ENCODE measurements at regions not wholly inside any gene's neighbourhood (a gene's known extent, or its start where the extent isn't known, plus 50 kb on each side); places are given as distances from the start of the nearest gene placed in this dataset.

GRCh38 chr1:234710381-234710780 lies 100.4 kb upstream of the IRF2BP2 start:
- peaks cover 0 to 7% (median 0%) of the 10 kb centered on the region in 3 donors for H3K36me3 Mint-ChIP-seq
- DNase-seq: no peak
- H3K4me3 Mint-ChIP-seq: no peak overlapping the region
- H3K4me1 Mint-ChIP-seq: peaks cover 22 to 24% of the 10 kb centered on the region in 2 donors
- peaks cover 0 to 2% (median 0%) of the 10 kb centered on the region in 3 donors for H3K27me3 Mint-ChIP-seq (ENCODE audit: low read depth in 3 of 3)
- H3K27ac Mint-ChIP-seq: no peak overlapping the region
- no peaks in the 10 kb centered on the region for H3K9me3 Mint-ChIP-seq

- Mint-ChIP-seq H3K27ac (no peak overlapping the region), H3K36me3 (peaks cover 0 to 7% (median 0%) of the 10 kb centered on the region in 3 donors)
Observed at GRCh38 chr1:234709473-234710228, 99.7 kb upstream of the IRF2BP2 start.

DNA sequence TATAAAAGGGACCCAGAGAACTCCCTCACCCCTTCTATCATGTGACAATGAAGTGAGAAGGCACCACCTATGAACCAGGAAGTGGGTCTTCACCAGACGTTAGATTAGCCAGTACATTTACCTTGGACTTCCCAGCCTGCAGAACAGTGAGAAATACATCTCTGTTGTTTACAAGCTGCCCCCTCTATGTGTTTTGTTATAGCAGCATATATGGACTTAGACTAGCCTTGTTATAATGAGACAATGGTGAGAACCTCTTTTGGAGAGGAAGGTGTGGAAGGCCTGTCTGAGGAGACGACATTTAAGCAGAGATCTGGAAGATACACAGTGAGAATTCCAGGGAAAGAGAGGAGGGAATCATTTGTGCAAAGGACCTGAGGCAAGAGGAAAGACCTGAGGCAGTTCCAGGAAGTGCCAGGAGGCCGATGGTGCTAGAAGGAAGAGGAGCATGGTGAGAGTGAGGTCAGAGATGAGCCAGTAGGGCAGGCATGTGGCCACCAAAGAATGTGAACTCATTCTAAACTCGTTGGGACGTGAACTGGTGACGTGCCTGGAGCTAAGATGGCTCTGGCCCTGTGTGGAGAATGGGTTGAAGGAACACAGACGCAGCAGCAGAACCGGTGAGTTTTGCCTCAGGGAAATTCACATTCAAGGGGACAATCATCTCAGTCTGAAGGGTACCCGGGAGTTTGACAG lies 98.9 kb upstream of the IRF2BP2 start:
- Mint-ChIP-seq H3K36me3 (peaks cover 0 to 7% (median 0%) of the 10 kb centered on the region in 3 donors), H3K27me3 (ENCODE audit: low read depth in 3 of 3) (peaks cover 0 to 2% (median 0%) of the 10 kb centered on the region in 3 donors), H3K4me1 (peaks cover 26 to 27% of the 10 kb centered on the region in 2 donors), H3K4me3 (no peak overlapping the region), H3K9me3 (no peaks in the 10 kb centered on the region), H3K27ac (peak overlapping the region in 3 of 6 donors; percentile 4 to 12 (median 8))
- DNase-seq: no peak

More at GRCh38 chr1:234709473-234710228, 99.7 kb upstream of the IRF2BP2 start:
- Mint-ChIP-seq H3K9me3 (no peaks in the 10 kb centered on the region), H3K4me1 (peaks cover 26 to 27% of the 10 kb centered on the region in 2 donors), H3K4me3 (no peak overlapping the region), H3K27me3 (ENCODE audit: low read depth in 3 of 3) (peaks cover 0 to 2% (median 0%) of the 10 kb centered on the region in 3 donors)
- DNase-seq: no peak

DNA sequence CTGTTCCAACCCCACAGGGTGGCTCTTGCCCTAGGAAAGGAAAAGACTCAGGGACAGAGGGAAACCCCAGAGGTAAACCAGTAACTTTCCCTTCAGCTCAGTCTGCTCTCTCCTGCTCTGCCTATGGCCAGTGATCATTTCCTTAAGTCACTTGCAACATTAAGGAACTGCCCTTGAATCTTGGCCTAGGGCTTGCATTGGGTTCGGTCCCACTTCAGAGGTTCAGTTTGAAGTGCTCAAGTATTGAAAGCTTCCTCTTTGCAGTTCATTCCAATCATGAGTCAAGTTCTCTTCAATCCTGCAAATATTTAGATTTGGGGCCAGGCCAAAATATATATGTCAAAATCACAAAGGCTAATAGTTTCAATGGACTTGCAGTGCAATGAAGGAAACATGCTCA lies 97.7 kb upstream of the IRF2BP2 start:
- peaks cover 0 to 7% (median 0%) of the 10 kb centered on the region in 3 donors for H3K36me3 Mint-ChIP-seq
- peaks cover 0 to 2% (median 0%) of the 10 kb centered on the region in 3 donors for H3K27me3 Mint-ChIP-seq (ENCODE audit: low read depth in 3 of 3)
- peaks cover 26 to 27% of the 10 kb centered on the region in 2 donors for H3K4me1 Mint-ChIP-seq
- DNase-seq: no peak
- no peaks in the 10 kb centered on the region for H3K9me3 Mint-ChIP-seq
- H3K27ac Mint-ChIP-seq: no peak overlapping the region
- H3K4me3 Mint-ChIP-seq: no peak overlapping the region

DNA sequence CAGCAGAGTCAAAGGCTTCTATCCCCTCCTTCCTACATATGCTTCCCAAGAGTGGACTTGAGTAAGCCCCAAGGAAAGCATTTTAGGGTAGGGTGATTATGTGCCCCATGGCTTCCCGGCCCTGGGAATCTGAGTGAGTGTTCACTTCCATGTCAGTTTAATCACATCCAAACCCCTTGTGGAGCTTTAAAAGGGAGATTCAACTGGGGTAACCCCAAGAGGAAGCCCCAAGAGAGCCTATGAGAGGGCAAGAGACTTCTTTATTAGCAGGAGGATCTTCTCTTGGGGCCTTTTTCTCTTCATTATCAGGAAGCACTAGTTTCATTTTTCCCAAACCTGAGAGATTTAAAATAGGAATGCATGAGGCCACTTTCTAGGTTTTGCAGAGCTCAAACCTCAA lies 97.0 kb upstream of the IRF2BP2 start:
- Mint-ChIP-seq H3K27ac (no peak overlapping the region), H3K27me3 (ENCODE audit: low read depth in 3 of 3) (peaks cover 0 to 2% (median 0%) of the 10 kb centered on the region in 3 donors), H3K9me3 (no peaks in the 10 kb centered on the region), H3K4me3 (no peak overlapping the region), H3K36me3 (peaks cover 0 to 10% (median 0%) of the 10 kb centered on the region in 3 donors), H3K4me1 (peaks cover 26 to 27% of the 10 kb centered on the region in 2 donors)
- DNase-seq: no peak

GRCh38 chr1:234706199-234706598 lies 96.2 kb upstream of the IRF2BP2 start:
- Mint-ChIP-seq H3K27me3 (ENCODE audit: low read depth in 3 of 3) (peaks cover 0 to 2% (median 0%) of the 10 kb centered on the region in 3 donors), H3K27ac (peak overlapping the region in 1 of 6 donors; percentile 65), H3K36me3 (peaks cover 0 to 10% (median 0%) of the 10 kb centered on the region in 3 donors)

GRCh38 chr1:234705615-234706014 lies 95.6 kb upstream of the IRF2BP2 start:
- Mint-ChIP-seq H3K4me3 (no peak overlapping the region), H3K4me1 (peaks cover 26 to 27% of the 10 kb centered on the region in 2 donors), H3K36me3 (peaks cover 0 to 10% (median 0%) of the 10 kb centered on the region in 3 donors), H3K27ac (peak overlapping the region in 3 of 6 donors; percentile 18 to 77 (median 65)), H3K9me3 (no peaks in the 10 kb centered on the region), H3K27me3 (ENCODE audit: low read depth in 3 of 3) (peaks cover 0 to 2% (median 0%) of the 10 kb centered on the region in 3 donors)
- no peak for DNase-seq

More at GRCh38 chr1:234706199-234706598, 96.2 kb upstream of the IRF2BP2 start:
- Mint-ChIP-seq H3K4me1 (peaks cover 26 to 27% of the 10 kb centered on the region in 2 donors), H3K9me3 (no peaks in the 10 kb centered on the region), H3K4me3 (no peak overlapping the region)
- DNase-seq: no peak

- Mint-ChIP-seq H3K4me1 (peaks cover 26 to 27% of the 10 kb centered on the region in 2 donors), H3K27ac (no peak overlapping the region), H3K9me3 (no peaks in the 10 kb centered on the region), H3K36me3 (peaks cover 0 to 10% (median 0%) of the 10 kb centered on the region in 3 donors), H3K4me3 (no peak overlapping the region), H3K27me3 (ENCODE audit: low read depth in 3 of 3) (peaks cover 0 to 3% (median 0%) of the 10 kb centered on the region in 3 donors)
- DNase-seq: no peak
Observed at GRCh38 chr1:234704106-234704887, 94.3 kb upstream of the IRF2BP2 start.

DNA sequence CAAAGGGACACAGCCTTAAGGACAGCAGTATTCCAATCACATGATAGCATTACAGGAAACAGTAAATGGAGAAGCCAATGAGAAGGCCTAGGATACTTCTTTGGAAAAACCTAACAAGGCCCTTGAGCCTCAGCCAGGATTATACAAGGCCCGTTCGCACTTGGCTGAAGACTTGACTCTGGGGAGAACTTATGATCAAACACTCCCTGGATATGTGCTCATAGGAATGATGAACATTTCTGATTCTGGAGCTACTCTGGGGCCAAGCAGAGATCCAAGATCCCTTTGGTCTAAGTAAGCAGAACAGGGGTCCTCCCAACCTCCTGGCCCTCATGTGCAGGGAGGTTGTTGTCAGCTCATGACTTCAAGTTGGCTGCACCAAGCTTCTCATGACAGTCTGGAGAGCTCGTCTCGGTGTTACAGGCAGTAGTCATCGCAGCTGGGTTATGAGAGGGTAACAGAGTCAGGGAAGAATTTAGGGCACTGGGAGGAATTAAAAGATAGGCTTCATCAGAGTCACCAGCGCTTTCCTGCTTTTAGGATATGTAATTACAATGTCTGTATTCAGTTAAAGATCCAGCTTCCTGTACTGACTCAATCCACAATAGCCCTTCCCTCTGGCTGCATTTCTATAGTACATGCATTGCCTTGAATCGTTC lies 92.5 kb upstream of the IRF2BP2 start:
- Mint-ChIP-seq H3K36me3 (peaks cover 0 to 3% (median 0%) of the 10 kb centered on the region in 3 donors), H3K4me3 (no peak overlapping the region), H3K27me3 (ENCODE audit: low read depth in 3 of 3) (peaks cover 0 to 5% (median 2%) of the 10 kb centered on the region in 3 donors), H3K9me3 (no peaks in the 10 kb centered on the region), H3K4me1 (peaks cover 12 to 13% of the 10 kb centered on the region in 2 donors), H3K27ac (no peak overlapping the region)
- DNase-seq: no peak

- H3K4me3 Mint-ChIP-seq: no peak overlapping the region
- no peak overlapping the region for H3K27ac Mint-ChIP-seq
- peaks cover 0 to 3% (median 0%) of the 10 kb centered on the region in 3 donors for H3K36me3 Mint-ChIP-seq
- no peaks in the 10 kb centered on the region for H3K9me3 Mint-ChIP-seq
- H3K27me3 Mint-ChIP-seq (ENCODE audit: low read depth in 3 of 3): peaks cover 0 to 5% (median 2%) of the 10 kb centered on the region in 3 donors
- peaks cover 12 to 13% of the 10 kb centered on the region in 2 donors for H3K4me1 Mint-ChIP-seq
- DNase-seq: no peak
Observed at GRCh38 chr1:234701737-234702341, 91.9 kb upstream of the IRF2BP2 start.

GRCh38 chr1:234699795-234700665 lies 90.1 kb upstream of the IRF2BP2 start:
- peaks cover 0 to 5% (median 2%) of the 10 kb centered on the region in 3 donors for H3K27me3 Mint-ChIP-seq (ENCODE audit: low read depth in 3 of 3)
- no peak overlapping the region for H3K4me3 Mint-ChIP-seq
- no peaks in the 10 kb centered on the region for H3K4me1 Mint-ChIP-seq
- no peaks in the 10 kb centered on the region for H3K9me3 Mint-ChIP-seq
- peaks cover 0 to 3% (median 0%) of the 10 kb centered on the region in 3 donors for H3K36me3 Mint-ChIP-seq
- H3K27ac Mint-ChIP-seq: no peak overlapping the region
- no peak for DNase-seq

DNA sequence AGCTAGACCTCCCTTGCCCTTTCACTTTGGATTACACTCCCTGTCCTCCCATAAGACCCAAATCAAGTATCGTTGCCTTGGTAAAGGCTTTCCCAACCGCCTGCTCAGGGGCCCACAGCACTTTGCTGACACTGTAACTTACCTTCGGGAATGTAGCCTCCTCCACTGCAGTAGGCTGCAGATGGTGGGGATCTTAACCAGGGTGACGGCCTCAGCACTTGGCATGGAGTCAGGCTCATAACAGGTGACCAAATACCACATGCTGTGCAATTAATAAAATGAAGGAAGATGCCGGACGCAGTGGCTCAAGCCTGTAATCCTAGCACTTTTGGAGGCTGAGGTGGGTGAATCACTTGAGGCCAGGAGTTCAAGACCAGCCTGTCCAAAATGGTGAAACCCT lies 88.7 kb upstream of the IRF2BP2 start:
- Mint-ChIP-seq H3K9me3 (no peaks in the 10 kb centered on the region), H3K27ac (no peak overlapping the region), H3K4me3 (no peak overlapping the region), H3K27me3 (ENCODE audit: low read depth in 3 of 3) (peaks cover 0 to 5% (median 2%) of the 10 kb centered on the region in 3 donors), H3K36me3 (peaks cover 0 to 3% (median 0%) of the 10 kb centered on the region in 3 donors), H3K4me1 (no peaks in the 10 kb centered on the region)
- no peak for DNase-seq
